Heart left ventricle (tissue), 13 donors: ENCODE measurements at regions not wholly inside any gene's neighbourhood (a gene's known extent, or its start where the extent isn't known, plus 50 kb on each side); places are given as distances from the start of the nearest gene placed in this dataset.

Experiments
- POLR2A ChIP-seq, 2 donors: fragments of 450-650 bp; IDR thresholded peaks; one replicate each; pipeline ENCODE4 v1.6.1; 2017; ENCODE audit warnings: antibody characterized with exemption in 2 of 2, mild to moderate bottlenecking in 2 of 2, moderate library complexity in 2 of 2
- TF ChIP-seq, protein P1 (sequence below), 12 donors: fragments of 200-600 bp; sonication (generic) in 4 of 12; IDR thresholded peaks; one replicate each; pipeline versions ENCODE4 v1.5.0 to v1.8.0; 2018 to 2022; ENCODE audit warnings: antibody characterized with exemption in 12 of 12, mild to moderate bottlenecking in 5 of 12
- donor health status: ischemic (EF 13 %, LVEDD 7.1; RV severe dilation, severe dysfunction).
- donor health status: DM: no; HTN: yes; CAD: no.
- donor health status: DM: no; HTN: no; CAD: no.
- donor health status: ischemic (EF 25% LVEDD 6.9; RV normal size, moderate dysfunction).
- donor health status: ischemic (EF 25% LVEDD 5.7; RV mildly dilated, moderate dysfunction).
- donor health status: ischemic (EF 35%, LVEDD 5.7; RV mildly dilated, moderate dysfunction).
- donor health status: nonischemic (EF 11% LVEDD 7.7; RV severe dilation, severe dysfunction).
- donor health status: DM: yes; HTN: yes; CAD: no.
- donor health status: PGD.
- donor health status: ischemic (EF 29% LVEDD 5.4; RV normal size, mild dysfunction).
- donor health status: nonischemic (EF 23%, LVEDD 6.1; RV moderate dilation, normal function).

DNA sequence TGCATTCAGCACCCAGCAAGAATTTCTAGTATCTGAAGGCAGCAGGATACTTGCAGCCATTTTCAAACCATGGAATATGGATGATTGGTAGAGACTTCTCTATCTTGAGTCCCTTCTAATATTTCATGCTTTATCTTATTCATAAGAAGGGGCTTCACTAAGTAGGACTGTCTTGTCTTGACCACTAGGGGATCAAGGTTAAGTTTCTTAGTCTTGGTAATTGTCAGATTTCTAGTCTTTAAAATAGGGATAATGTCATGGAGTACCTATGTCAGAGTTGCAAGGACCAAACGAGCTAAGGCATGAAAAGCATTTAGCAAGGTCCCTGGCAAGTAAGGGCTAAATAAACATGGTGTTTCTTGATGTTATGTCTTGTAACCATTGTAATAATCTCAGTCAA lies 68.5 kb upstream of the ESR1 start:
- TF ChIP-seq, protein P1, sequence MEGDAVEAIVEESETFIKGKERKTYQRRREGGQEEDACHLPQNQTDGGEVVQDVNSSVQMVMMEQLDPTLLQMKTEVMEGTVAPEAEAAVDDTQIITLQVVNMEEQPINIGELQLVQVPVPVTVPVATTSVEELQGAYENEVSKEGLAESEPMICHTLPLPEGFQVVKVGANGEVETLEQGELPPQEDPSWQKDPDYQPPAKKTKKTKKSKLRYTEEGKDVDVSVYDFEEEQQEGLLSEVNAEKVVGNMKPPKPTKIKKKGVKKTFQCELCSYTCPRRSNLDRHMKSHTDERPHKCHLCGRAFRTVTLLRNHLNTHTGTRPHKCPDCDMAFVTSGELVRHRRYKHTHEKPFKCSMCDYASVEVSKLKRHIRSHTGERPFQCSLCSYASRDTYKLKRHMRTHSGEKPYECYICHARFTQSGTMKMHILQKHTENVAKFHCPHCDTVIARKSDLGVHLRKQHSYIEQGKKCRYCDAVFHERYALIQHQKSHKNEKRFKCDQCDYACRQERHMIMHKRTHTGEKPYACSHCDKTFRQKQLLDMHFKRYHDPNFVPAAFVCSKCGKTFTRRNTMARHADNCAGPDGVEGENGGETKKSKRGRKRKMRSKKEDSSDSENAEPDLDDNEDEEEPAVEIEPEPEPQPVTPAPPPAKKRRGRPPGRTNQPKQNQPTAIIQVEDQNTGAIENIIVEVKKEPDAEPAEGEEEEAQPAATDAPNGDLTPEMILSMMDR (IDR thresholded peaks at IDR 0.05): no peak
- TF ChIP-seq POLR2A (IDR thresholded peaks at IDR 0.05): no peak
